SK-N-SH treated with all-trans-retinoic acid at 6 μM for 48 hours (cell line): ENCODE measurements at regions not wholly inside any gene's neighbourhood (a gene's known extent, or its start where the extent isn't known, plus 50 kb on each side); places are given as distances from the start of the nearest gene placed in this dataset.

Source experiments
- ATAC-seq: fragments of 200-7000 bp; cut with Tn5 transposase; 3 replicates; pipeline ENCODE4 v1.9.1; 2020; ENCODE audit warnings: mild to moderate bottlenecking, moderate library complexity
- ARNTL ChIP-seq: fragments of 450-650 bp; formaldehyde crosslinking; IDR thresholded peaks from 2 replicates; pipeline ENCODE4 v1.5.0; 2020; ENCODE audit warnings: low read depth, mild to moderate bottlenecking, moderate library complexity, borderline replicate concordance
- BACH2 ChIP-seq: fragments of 250-450 bp; sonication (Bioruptor Pico); IDR thresholded peaks from 2 replicates; pipeline ENCODE4 v1.9.0; 2021; ENCODE audit warnings: mild to moderate bottlenecking, borderline replicate concordance
- ESRRG ChIP-seq: fragments of 250-450 bp; sonication (Bioruptor Pico); IDR thresholded peaks from 2 replicates; pipeline ENCODE4 v1.6.1; 2021; ENCODE audit warnings: mild to moderate bottlenecking
- GLIS3 ChIP-seq: fragments of 250-450 bp; sonication (Bioruptor Pico); IDR thresholded peaks from 2 replicates; pipeline ENCODE4 v1.5.0; 2020; ENCODE audit warnings: mild to moderate bottlenecking, moderate library complexity
- ISL1 ChIP-seq: fragments of 250-450 bp; sonication (Bioruptor Pico); IDR thresholded peaks from 2 replicates; pipeline ENCODE4 v2.1.2; 2022; ENCODE audit warnings: mild to moderate bottlenecking, moderate library complexity
- OSR1 ChIP-seq: fragments of 250-450 bp; sonication (Bioruptor Pico); IDR thresholded peaks from 2 replicates; pipeline ENCODE4 v1.8.0; 2022; ENCODE audit warnings: moderate library complexity, mild to moderate bottlenecking, inconsistent platforms
- PPARA ChIP-seq: fragments of 250-450 bp; sonication (Bioruptor Pico); IDR thresholded peaks from 2 replicates; pipeline ENCODE4 v1.5.0; 2020; ENCODE audit warnings: mild to moderate bottlenecking, borderline replicate concordance
- RARB ChIP-seq: fragments of 250-450 bp; sonication (Bioruptor Pico); IDR thresholded peaks from 2 replicates; pipeline ENCODE4 v1.8.0; 2021; ENCODE audit warnings: mild to moderate bottlenecking, moderate library complexity
- SNAI2 ChIP-seq: fragments of 250-450 bp; sonication (Bioruptor Pico); IDR thresholded peaks from 2 replicates; pipeline ENCODE4 v1.5.0; 2020; ENCODE audit warnings: mild to moderate bottlenecking, moderate library complexity
- TCF4 ChIP-seq: fragments of 250-450 bp; sonication (Bioruptor Pico); IDR thresholded peaks from 2 replicates; pipeline ENCODE4 v1.8.0; 2021; ENCODE audit warnings: mild to moderate bottlenecking, moderate library complexity, borderline replicate concordance
- TOX ChIP-seq: fragments of 250-450 bp; sonication (Bioruptor Pico); IDR thresholded peaks from 2 replicates; pipeline ENCODE4 v1.8.0; 2021; ENCODE audit warnings: mild to moderate bottlenecking, moderate library complexity, borderline replicate concordance
- TSHZ2 ChIP-seq: fragments of 250-450 bp; sonication (Bioruptor Pico); IDR thresholded peaks from 2 replicates; pipeline ENCODE4 v1.5.0; 2020; ENCODE audit warnings: mild to moderate bottlenecking, moderate library complexity
- ZFP3 ChIP-seq: fragments of 250-450 bp; sonication (Bioruptor Pico); IDR thresholded peaks from 2 replicates; pipeline ENCODE4 v1.5.0; 2020; ENCODE audit warnings: mild to moderate bottlenecking, moderate library complexity
- ZFP30 ChIP-seq: fragments of 450-650 bp; formaldehyde crosslinking; IDR thresholded peaks from 2 replicates; pipeline ENCODE4 v1.5.0; 2022; ENCODE audit warnings: mild to moderate bottlenecking, moderate library complexity
- ZNF70 ChIP-seq: fragments of 450-650 bp; formaldehyde crosslinking; IDR thresholded peaks from 2 replicates; pipeline ENCODE4 v1.5.0; 2020; ENCODE audit warnings: mild to moderate bottlenecking, moderate library complexity
- ZNF8 ChIP-seq: fragments of 450-650 bp; formaldehyde crosslinking; IDR thresholded peaks from 2 replicates; pipeline ENCODE4 v1.5.0; 2020; ENCODE audit warnings: mild to moderate bottlenecking, moderate library complexity
- TF ChIP-seq, protein P1 (sequence below): fragments of 250-450 bp; sonication (Bioruptor Pico); IDR thresholded peaks from 2 replicates; pipeline ENCODE4 v1.8.0; 2020; ENCODE audit warnings: mild to moderate bottlenecking, moderate library complexity, borderline replicate concordance
- TF ChIP-seq, protein P2 (sequence below): fragments of 250-450 bp; sonication (Bioruptor Pico); IDR thresholded peaks from 2 replicates; pipeline ENCODE4 v1.5.1; 2021; ENCODE audit warnings: mild to moderate bottlenecking, moderate library complexity
- TF ChIP-seq, protein P3 (sequence below): fragments of 250-450 bp; sonication (Bioruptor Pico); IDR thresholded peaks from 2 replicates; pipeline ENCODE4 v1.8.0; 2021; ENCODE audit warnings: low read depth, mild to moderate bottlenecking, moderate library complexity, borderline replicate concordance
- TF ChIP-seq, protein P4 (sequence below): fragments of 250-450 bp; sonication (Bioruptor Pico); IDR thresholded peaks from 2 replicates; pipeline ENCODE4 v1.5.1; 2020; ENCODE audit warnings: low read depth, mild to moderate bottlenecking, moderate library complexity

- no peak for ATAC-seq
- no peak for TF ChIP-seq ZFP3 (CRISPR knock-in tag)
- TF ChIP-seq, protein P1, sequence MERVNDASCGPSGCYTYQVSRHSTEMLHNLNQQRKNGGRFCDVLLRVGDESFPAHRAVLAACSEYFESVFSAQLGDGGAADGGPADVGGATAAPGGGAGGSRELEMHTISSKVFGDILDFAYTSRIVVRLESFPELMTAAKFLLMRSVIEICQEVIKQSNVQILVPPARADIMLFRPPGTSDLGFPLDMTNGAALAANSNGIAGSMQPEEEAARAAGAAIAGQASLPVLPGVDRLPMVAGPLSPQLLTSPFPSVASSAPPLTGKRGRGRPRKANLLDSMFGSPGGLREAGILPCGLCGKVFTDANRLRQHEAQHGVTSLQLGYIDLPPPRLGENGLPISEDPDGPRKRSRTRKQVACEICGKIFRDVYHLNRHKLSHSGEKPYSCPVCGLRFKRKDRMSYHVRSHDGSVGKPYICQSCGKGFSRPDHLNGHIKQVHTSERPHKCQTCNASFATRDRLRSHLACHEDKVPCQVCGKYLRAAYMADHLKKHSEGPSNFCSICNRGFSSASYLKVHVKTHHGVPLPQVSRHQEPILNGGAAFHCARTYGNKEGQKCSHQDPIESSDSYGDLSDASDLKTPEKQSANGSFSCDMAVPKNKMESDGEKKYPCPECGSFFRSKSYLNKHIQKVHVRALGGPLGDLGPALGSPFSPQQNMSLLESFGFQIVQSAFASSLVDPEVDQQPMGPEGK (CRISPR knock-in tag), result no peak
- TF ChIP-seq, protein P2, sequence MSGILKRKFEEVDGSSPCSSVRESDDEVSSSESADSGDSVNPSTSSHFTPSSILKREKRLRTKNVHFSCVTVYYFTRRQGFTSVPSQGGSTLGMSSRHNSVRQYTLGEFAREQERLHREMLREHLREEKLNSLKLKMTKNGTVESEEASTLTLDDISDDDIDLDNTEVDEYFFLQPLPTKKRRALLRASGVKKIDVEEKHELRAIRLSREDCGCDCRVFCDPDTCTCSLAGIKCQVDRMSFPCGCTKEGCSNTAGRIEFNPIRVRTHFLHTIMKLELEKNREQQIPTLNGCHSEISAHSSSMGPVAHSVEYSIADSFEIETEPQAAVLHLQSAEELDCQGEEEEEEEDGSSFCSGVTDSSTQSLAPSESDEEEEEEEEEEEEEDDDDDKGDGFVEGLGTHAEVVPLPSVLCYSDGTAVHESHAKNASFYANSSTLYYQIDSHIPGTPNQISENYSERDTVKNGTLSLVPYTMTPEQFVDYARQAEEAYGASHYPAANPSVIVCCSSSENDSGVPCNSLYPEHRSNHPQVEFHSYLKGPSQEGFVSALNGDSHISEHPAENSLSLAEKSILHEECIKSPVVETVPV, result no peak
- TF ChIP-seq TOX (CRISPR knock-in tag), result no peak
- TF ChIP-seq, protein P3, sequence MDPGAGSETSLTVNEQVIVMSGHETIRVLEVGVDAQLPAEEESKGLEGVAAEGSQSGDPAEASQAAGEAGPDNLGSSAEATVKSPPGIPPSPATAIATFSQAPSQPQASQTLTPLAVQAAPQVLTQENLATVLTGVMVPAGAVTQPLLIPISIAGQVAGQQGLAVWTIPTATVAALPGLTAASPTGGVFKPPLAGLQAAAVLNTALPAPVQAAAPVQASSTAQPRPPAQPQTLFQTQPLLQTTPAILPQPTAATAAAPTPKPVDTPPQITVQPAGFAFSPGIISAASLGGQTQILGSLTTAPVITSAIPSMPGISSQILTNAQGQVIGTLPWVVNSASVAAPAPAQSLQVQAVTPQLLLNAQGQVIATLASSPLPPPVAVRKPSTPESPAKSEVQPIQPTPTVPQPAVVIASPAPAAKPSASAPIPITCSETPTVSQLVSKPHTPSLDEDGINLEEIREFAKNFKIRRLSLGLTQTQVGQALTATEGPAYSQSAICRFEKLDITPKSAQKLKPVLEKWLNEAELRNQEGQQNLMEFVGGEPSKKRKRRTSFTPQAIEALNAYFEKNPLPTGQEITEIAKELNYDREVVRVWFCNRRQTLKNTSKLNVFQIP (CRISPR knock-in tag), result no peak
- no peak for TF ChIP-seq BACH2 (CRISPR knock-in tag)
- TF ChIP-seq OSR1 (CRISPR knock-in tag), result no peak
- TF ChIP-seq ZNF8, result no peak
- TF ChIP-seq GLIS3 (CRISPR knock-in tag), result no peak
- no peak for TF ChIP-seq TSHZ2 (CRISPR knock-in tag)
- TF ChIP-seq ZFP30 (CRISPR knock-in tag), result no peak
- no peak for TF ChIP-seq TCF4
- no peak for TF ChIP-seq ZNF70
- TF ChIP-seq, all 23 proteins: peak for 0
Observed at GRCh38 chr13:84659359-84659661, 777.0 kb upstream of the SLITRK1 start.

- no peak for ATAC-seq
- TF ChIP-seq ISL1 (CRISPR knock-in tag) (no peak), SNAI2 (CRISPR knock-in tag) (no peak), ESRRG (no peak), ZFP3 (CRISPR knock-in tag) (no peak), PPARA (CRISPR knock-in tag) (no peak), GLIS3 (CRISPR knock-in tag) (no peak), TSHZ2 (CRISPR knock-in tag) (no peak), BACH2 (CRISPR knock-in tag) (no peak), ZFP30 (CRISPR knock-in tag) (no peak), RARB (CRISPR knock-in tag) (no peak), TCF4 (no peak), ARNTL (CRISPR knock-in tag) (no peak), TOX (CRISPR knock-in tag) (no peak), ZNF70 (no peak), OSR1 (CRISPR knock-in tag) (no peak)
- TF ChIP-seq, protein P1 (CRISPR knock-in tag), result no peak
- TF ChIP-seq, protein P3 (CRISPR knock-in tag), result no peak
- TF ChIP-seq, protein P4, sequence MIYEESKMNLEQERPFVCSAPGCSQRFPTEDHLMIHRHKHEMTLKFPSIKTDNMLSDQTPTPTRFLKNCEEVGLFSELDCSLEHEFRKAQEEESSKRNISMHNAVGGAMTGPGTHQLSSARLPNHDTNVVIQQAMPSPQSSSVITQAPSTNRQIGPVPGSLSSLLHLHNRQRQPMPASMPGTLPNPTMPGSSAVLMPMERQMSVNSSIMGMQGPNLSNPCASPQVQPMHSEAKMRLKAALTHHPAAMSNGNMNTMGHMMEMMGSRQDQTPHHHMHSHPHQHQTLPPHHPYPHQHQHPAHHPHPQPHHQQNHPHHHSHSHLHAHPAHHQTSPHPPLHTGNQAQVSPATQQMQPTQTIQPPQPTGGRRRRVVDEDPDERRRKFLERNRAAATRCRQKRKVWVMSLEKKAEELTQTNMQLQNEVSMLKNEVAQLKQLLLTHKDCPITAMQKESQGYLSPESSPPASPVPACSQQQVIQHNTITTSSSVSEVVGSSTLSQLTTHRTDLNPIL (CRISPR knock-in tag), result no peak
Observed at GRCh38 chr13:84658491-84659358, 776.5 kb upstream of the SLITRK1 start.
